HG03139 (cell line): ENCODE measurements at regions not wholly inside any gene's neighbourhood (a gene's known extent, or its start where the extent isn't known, plus 50 kb on each side); places are given as distances from the start of the nearest gene placed in this dataset.

ENCODE experiments used
- ATAC-seq: cut with Tn5 transposase; IDR thresholded peaks from one replicate; pipeline ENCODE4 v1.9.1; 2021; ENCODE audit not compliant: unreplicated experiment

DNA sequence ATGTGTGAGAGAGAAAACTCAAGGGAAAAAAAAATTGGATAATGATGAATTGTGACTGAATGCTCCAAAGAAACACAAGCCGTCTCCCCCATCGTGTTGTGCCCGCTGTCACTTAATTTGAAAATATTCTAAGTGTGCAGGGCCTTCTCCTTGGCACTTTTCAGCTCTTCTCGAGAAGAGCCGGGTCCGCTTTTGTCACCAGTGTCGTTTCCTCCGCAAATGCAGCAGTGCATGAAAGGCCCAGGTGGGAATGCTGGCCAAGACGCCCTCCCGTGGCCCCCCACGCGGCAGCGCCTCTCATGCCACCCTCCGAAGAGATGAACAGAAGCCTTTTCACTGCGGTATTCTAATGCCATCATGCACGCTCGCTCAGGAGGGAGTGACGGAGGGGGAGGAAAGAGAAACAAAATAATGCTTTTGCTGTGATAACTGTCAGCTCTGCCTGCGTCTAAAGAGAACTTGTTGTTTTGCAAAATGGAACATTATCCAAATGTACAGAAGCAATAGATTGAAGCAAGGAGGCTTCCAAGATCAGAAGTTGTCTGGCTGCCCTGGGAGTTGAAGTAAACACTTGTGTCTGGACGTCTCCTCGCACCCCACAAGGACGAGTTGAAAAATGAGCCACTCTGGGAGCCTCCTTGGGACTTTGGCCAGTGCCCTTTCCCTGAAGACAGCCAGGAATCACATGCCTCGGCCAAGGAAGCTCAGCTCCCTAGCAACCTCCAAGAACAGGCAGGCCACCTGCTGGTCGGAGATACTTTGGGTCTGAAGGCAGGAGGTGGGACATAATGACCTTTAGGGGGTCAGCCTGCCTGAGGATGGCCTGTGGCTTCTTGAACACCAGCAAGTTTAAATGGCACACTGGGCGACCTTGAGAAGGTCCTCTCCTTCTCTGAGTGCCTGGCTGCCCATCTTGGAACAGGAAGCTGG lies 166.1 kb upstream of the ZC3H12A start:
- ATAC-seq: no peak

- ATAC-seq: no peak
Observed at GRCh38 chr1:37309574-37309973, 164.8 kb upstream of the ZC3H12A start.

- ATAC-seq: no peak
Observed at GRCh38 chr1:37310064-37310463, 164.3 kb upstream of the ZC3H12A start.

GRCh38 chr1:37315371-37315846 lies 159.0 kb upstream of the ZC3H12A start:
- no peak for ATAC-seq

DNA sequence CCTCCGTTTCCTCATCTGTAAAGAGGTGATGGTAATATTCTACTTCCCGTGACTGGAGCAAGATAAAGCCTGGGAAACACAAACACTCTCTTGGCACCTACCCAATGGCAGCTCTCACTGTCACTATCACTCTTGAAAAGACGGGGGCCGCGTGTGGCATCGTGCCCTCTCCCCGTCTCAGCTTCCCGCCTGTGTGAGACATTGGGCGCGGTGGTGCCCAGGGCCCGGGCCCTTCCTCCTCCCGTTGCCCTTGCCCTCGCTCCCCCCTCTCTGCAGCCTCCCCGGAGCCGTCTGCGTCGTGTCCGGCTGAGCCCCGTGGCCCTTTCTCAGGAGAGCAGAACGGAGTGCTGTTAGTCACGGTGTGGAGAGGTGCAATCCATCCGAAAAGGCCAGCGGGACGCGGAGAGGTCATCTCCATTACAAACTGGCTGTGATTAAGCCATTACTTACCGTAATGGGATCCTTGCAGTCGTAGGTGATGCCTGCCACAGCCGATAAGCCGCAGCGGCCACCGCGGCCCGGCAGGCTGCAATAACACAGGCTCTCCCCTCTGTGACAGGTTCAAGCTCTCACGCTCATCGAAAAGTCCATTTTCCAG lies 156.4 kb upstream of the ZC3H12A start:
- no peak for ATAC-seq

DNA sequence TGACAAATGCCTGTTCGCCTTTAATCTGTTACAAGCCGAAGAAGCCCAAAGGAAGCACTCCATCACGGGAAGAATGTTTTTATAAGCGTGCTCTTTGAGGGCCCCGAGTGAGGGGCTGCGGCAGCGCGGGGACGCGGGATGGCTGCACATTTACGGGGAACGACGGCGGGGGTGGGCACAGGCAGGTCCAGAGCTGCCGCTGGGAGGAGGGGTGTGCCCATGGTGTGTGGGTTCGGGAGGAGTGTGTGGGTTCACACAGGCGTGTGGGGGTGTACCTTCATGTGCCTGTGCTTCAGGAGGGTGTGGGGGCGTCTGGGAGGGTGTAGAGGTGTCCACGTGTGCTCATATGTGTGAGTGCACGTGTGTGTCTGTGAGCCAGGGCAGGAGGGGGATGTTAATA lies 155.9 kb upstream of the ZC3H12A start:
- no peak for ATAC-seq

- no peak for ATAC-seq
Observed at GRCh38 chr1:37319284-37319683, 155.1 kb upstream of the ZC3H12A start.

DNA sequence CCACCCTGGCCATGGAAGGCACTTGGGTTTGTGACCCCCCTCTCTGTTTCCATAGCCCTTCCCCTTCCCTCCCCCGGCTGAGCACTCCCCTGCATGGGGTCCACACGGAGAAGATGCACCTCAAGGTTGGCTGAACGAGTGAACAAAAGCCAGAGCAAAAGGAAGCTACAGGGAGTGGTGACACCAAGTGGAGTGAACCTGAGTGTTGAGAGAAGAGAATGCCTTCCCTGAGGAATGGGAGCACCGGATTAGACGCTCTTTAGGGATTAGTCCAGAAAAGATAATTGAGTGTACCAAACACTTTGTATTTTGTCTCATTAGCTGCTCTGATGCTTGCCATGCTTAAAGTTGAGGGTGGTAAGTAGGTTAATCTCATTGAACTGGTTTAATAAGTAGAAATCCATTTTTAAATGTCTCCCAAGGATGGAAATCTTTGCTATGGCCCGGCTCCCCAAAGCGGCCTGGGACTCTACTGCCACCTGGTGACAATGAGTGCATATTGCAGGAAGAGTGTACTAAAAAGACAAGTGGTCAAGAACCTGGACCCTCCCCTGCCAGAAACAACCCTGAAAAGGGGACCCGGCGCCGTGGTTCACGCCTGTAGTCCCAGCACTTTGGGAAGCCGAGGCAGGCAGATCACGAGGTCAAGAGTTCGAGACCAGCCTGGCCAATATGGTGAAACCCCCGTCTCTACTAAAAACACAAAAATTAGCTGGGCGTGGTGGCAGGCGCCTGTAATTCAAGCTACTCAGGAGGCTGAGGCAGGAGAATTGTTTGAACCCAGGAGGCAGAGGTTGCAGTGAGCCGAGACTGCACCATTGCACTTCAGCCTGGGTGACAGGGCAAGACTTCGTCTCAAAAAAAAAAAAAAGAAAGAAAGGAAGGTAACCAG lies 150.6 kb upstream of the ZC3H12A start:
- no peak for ATAC-seq

- no peak for ATAC-seq
Observed at GRCh38 chr1:37325010-37325409, 149.4 kb upstream of the ZC3H12A start.

DNA sequence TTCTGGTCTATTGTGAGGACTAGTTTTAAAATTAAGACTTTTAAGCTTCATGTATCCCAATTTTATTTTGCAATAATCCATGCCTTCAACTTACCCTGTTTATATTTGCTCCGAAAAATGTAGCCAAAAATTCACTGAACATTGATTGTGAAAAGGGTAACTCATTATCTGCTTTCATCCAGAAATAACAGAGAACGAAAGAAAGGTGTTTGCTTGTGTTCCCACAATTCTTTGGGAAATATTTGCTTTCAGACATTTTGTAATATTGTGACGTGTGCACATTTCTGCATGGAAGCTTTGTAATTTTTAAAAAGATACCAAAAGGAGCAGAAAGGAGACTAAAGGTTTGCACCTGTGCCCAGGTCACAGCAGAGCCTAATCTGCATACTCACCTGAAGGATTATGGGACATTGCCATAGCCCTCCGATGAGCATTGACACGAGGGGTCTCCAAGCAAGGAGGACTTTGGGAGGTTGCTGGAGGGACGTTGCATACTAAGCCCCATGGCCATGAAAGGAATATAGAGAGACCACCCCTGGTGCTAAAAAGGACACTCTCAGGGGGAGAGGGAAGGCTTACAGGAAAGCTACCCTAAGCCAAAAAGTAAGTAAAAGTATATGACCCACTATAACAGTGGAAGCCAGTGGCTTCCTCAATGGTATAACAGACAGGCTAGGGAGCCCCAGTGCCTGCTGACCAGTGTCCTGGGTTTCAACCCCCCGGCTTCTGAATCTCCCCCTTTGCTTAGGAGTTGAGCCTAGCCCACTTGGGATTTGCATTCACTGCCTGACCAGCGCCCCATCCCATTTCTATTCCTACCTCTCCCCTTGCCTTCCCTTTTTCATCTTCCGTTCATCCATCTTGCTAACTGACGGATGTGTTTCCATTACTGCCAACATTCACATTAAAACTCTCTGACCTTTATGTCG lies 148.6 kb upstream of the ZC3H12A start:
- ATAC-seq: no peak

DNA sequence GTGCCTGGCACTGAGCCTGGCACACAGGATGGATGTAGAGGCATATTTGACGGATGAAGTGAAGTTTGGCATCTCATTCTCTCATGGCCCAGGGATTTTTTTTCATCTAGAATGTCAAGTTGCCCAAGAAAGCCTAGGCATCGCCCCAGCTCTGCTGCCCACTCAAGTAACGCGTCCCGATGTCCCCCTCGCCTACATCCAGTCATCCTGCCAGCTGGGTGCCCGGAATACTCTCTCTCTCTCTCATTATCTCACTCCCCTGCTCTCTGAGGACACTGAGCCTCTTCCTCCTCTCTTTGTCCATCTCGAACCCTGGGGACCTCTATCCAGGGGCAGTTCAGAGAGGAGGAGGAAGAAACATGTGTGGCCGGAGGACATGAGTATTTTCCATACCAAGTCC lies 142.3 kb upstream of the ZC3H12A start:
- ATAC-seq: no peak

GRCh38 chr1:37338658-37339057 lies 135.7 kb upstream of the ZC3H12A start:
- no peak for ATAC-seq

GRCh38 chr1:37342736-37343135 lies 131.6 kb upstream of the ZC3H12A start:
- ATAC-seq: no peak

DNA sequence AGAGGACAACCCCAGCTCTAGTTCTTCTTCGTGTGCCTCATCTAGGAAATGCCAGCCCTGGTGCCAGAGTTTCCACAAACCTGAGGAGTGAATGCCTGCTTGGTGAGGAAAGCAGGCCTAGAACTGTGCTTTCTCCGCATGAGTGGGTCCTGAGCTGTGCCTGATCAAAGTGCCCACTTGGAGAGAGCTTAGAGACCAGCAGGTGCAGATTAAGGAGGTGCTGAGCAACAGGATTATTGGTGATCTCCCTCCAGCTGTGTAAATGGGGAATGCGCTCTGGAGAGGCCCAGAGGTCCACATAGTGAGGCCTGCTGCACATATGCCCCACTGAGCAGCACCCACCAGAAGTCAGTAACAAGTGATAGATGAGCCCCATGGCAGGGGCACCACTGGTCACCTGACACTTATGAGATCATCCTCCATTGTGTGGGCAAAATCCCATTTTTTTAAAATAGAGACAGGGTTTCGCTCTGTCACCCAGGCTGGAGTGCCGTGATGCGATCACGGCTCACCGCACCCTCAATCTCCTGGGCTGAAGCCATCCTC lies 127.2 kb upstream of the ZC3H12A start:
- no peak for ATAC-seq

GRCh38 chr1:37353871-37354270 lies 120.5 kb upstream of the ZC3H12A start:
- ATAC-seq: no peak

- no peak for ATAC-seq
Observed at GRCh38 chr1:37354876-37355650, 119.3 kb upstream of the ZC3H12A start.

- no peak for ATAC-seq
Observed at GRCh38 chr1:37358992-37359391, 115.4 kb upstream of the ZC3H12A start.

DNA sequence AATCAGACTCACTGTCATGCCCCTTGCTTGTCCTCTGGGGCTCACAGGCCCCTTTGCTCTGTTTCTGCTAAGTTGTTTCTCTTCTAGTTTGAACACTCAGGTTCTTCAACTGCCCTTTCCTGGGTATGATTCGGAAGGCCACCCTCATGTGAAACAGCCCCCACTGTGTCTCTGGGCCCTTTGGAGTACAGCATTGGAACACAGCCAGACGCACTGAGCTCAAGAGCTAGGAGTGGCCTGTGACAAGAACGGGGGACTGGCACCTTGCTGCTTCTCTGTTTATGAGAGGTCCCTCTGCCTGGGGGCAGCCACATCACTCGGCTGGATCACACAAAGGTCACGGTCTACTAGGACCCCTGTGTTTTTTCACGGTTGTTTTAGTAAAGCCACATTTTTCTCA lies 114.4 kb upstream of the ZC3H12A start:
- no peak for ATAC-seq
